ENCODE measurements at regions not wholly inside any gene's neighbourhood (a gene's known extent, or its start where the extent isn't known, plus 50 kb on each side); places are given as distances from the start of the nearest gene placed in this dataset.

- Histone ChIP-seq H3K9me3 (ENCODE audit: control insufficient read depth in 1 of 2, insufficient read depth in 1 of 2, low read depth in 1 of 2, low read length in 2 of 2) (no peaks in the 10 kb centered on the region), H3K27ac (ENCODE audit: low read depth, low read length) (no peak overlapping the region), H3K4me2 (ENCODE audit: low read length) (no peak overlapping the region), H3K9me2 (ENCODE audit: insufficient read depth) (no peaks in the 10 kb centered on the region; the same call in 1 of the 2 replicates), H3K4me3 (replicated peaks in 1 of 2; ENCODE audit: low read depth in 1 of 2, low read length in 2 of 2) (no peak overlapping the region), H2AFZ (ENCODE audit: low read depth, low read length, poor library complexity, severe bottlenecking) (no peak overlapping the region), H4K20me1 (ENCODE audit: insufficient read depth) (no peaks in the 10 kb centered on the region), H3K36me3 (ENCODE audit: control insufficient read depth in 1 of 2, insufficient read depth in 2 of 2, low read length in 2 of 2) (no peaks in the 10 kb centered on the region), H3K9ac (ENCODE audit: low read length) (no peak overlapping the region), H3K27me3 (ENCODE audit: insufficient read depth, low read length) (no peaks in the 10 kb centered on the region), H3K4me1 (ENCODE audit: control insufficient read depth in 1 of 2, insufficient read depth in 2 of 2, low read length in 2 of 2) (peaks cover 3 to 15% of the 10 kb centered on the region in 2 experiments; a peak in 3 of 4 replicates), H3K79me2 (ENCODE audit: insufficient read depth, low read length) (no peaks in the 10 kb centered on the region)
- DNase-seq (ENCODE audit: low read depth, low spot score) (no peak), ATAC-seq (no peak)
- TF ChIP-seq ATF3 (IDR thresholded peaks at IDR 0.05): no peak
- no peak for TF ChIP-seq EZH2phosphoT487 (IDR thresholded peaks at IDR 0.05; ENCODE audit: borderline replicate concordance)
- no peak for TF ChIP-seq EGR1 (IDR thresholded peaks at IDR 0.05; ENCODE audit: low read depth)
- TF ChIP-seq CTCF (IDR thresholded peaks at IDR 0.05 in 2 of 3, conservative IDR thresholded peaks at IDR 0.05 in 1 of 3; ENCODE audit: borderline replicate concordance in 1 of 3, insufficient read depth in 1 of 3, low read depth in 2 of 3, low read length in 2 of 3): no peak
- no peak for TF ChIP-seq RAD21 (IDR thresholded peaks at IDR 0.05; ENCODE audit: low read depth)
- TF ChIP-seq YY1 (IDR thresholded peaks at IDR 0.05; ENCODE audit: extremely low read depth, insufficient replicate concordance, low read depth, low read length): no peak
- TF ChIP-seq FOSL1 (IDR thresholded peaks at IDR 0.05; ENCODE audit: low read depth): no peak
- TF ChIP-seq EZH2 (IDR thresholded peaks at IDR 0.05): no peak
- TF ChIP-seq MAX (IDR thresholded peaks at IDR 0.05): no peak
- intact Hi-C loops (cut with micrococcal nuclease): no loop called here
- no TSS peak for BruUV-seq (replicated peaks)
- CTCF ChIA-PET: interaction anchor here (1.7 kb wide), 1 partner anchor 320 kb away, joined by 3 read pairs; the partner anchor contains the start of gene PDS5B
- RAD21 ChIA-PET (ENCODE audit: low non-redundant PET in 1 of 2, low total read pairs in 2 of 2, uncharacterized antibody in 2 of 2, unreplicated experiment in 2 of 2): no interaction called here
- POLR2A ChIA-PET: no interaction called here
Measured at GRCh38 chr13:32905864-32906180, 110.4 kb upstream of the KL start.

Measured in HCT116 (cell line).